Muscle of leg (tissue), 3 donors: ENCODE measurements at regions not wholly inside any gene's neighbourhood (a gene's known extent, or its start where the extent isn't known, plus 50 kb on each side); places are given as distances from the start of the nearest gene placed in this dataset.
"Not testable (repeated sequence)": the region's sequence is repeated elsewhere in the genome, so short reads cannot be mapped to it uniquely, and the experiment has no call there.

Experiments
- DNase-seq: peaks from one replicate; pipeline ENCODE4 v3.0.0; 2013
- H3K27ac ChIP-seq: one replicate; pipeline ENCODE4 v1.5.1; 2013; ENCODE audit warnings: mild to moderate bottlenecking, low read length, control low read depth
- H3K27me3 ChIP-seq: one replicate; pipeline ENCODE4 v1.6.1; 2013; ENCODE audit warnings: low read length; ENCODE audit not compliant: control insufficient read depth, insufficient read depth
- H3K36me3 ChIP-seq: one replicate; pipeline ENCODE4 v1.6.1; 2013; ENCODE audit warnings: low read length; ENCODE audit not compliant: control insufficient read depth, insufficient read depth
- H3K4me1 ChIP-seq: one replicate; pipeline ENCODE4 v1.6.1; 2013; ENCODE audit warnings: low read length; ENCODE audit not compliant: control insufficient read depth, insufficient read depth
- H3K4me3 ChIP-seq: one replicate; pipeline ENCODE4 v1.5.1; 2013; ENCODE audit warnings: low read length, control low read depth
- H3K9me3 ChIP-seq: replicated peaks from 2 replicates; pipeline ENCODE4 v1.6.1; 2013; ENCODE audit warnings: low read depth, low read length; ENCODE audit not compliant: control insufficient read depth
- WGBS: methylation state at CpG from one replicate; pipeline ENCODE4 v1.1.5; 2013; ENCODE audit warnings: missing lambda C conversion rate; ENCODE audit not compliant: insufficient coverage; 5-methylcytosine and 5-hydroxymethylcytosine counted together

DNA sequence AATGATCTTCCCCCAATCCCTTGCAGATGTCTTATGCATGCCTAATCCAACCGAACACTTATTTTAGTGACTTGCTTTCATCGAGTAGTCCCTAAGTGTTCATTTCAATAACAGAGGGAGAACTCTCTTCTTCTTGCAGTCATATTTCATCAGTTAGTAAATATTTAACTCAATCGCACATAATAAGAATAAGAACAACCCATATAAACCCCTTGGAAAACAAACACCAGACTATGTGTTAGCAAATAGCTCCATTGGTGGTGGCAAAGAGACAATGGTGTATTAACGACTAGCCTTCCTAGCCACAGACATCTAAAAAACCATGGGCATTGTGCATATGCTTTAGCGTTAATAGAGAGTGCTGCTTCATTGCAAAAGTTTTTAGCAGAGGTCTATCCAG lies 725.8 kb downstream of the BCL11A start:
- H3K27ac ChIP-seq, result no peak overlapping the region
- WGBS, result 60% methylated on average over 1 of the region's 5 CpGs
- no peaks in the 10 kb centered on the region for H3K36me3 ChIP-seq
- no peak for DNase-seq
- no peaks in the 10 kb centered on the region for H3K4me1 ChIP-seq
- H3K4me3 ChIP-seq, result no peak overlapping the region
- no peaks in the 10 kb centered on the region for H3K27me3 ChIP-seq
- H3K9me3 ChIP-seq, result no peaks in the 10 kb centered on the region

DNA sequence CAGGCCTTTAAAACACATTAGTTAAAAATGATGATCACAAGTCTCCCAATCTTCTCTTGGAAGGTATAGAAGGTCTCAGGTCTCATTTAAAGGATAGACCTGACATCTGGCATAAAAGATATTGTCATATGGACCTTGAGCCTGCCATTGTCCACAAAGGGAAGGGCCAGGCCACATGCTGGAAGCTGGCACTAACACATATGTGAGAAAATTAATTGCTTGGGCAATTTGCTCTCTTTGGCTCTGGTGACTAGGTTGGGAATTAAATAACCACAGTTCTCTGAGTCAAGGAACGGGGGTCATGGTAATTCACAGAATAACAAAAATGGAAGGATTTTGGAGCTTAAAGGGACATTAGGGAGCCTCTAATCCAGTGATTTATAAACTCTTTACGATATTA lies 727.3 kb downstream of the BCL11A start:
- Histone ChIP-seq H3K4me3 (no peak overlapping the region), H3K27ac (no peak overlapping the region), H3K36me3 (no peaks in the 10 kb centered on the region), H3K27me3 (no peaks in the 10 kb centered on the region), H3K9me3 (no peaks in the 10 kb centered on the region), H3K4me1 (no peaks in the 10 kb centered on the region)
- DNase-seq, result no peak
- no CpG with 5 or more reads among the region's 2 CpGs for WGBS

DNA sequence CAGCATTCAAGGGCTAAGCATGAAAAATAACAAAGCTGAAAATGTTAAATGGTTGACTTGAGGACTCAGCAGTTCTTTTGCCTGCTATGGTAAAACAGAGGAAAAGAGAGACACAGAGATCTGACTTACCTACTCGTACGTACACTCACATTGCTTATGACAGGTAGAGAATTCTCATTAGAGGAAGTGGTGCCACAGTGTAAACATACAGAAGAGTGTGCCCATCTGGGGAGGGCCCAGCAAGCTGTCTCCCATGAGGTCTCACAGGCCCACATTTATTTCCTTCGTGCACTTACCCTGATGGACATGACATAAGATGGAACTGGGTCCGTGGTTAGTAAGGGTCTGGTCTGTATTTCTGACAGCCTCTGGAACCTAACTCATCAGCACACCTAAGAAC lies 729.1 kb downstream of the BCL11A start:
- Histone ChIP-seq H3K4me1 (no peaks in the 10 kb centered on the region), H3K4me3 (no peak overlapping the region), H3K36me3 (no peaks in the 10 kb centered on the region), H3K27ac (no peak overlapping the region), H3K27me3 (no peaks in the 10 kb centered on the region), H3K9me3 (no peaks in the 10 kb centered on the region)
- no peak for DNase-seq
- no CpG with 5 or more reads among the region's 4 CpGs for WGBS

DNA sequence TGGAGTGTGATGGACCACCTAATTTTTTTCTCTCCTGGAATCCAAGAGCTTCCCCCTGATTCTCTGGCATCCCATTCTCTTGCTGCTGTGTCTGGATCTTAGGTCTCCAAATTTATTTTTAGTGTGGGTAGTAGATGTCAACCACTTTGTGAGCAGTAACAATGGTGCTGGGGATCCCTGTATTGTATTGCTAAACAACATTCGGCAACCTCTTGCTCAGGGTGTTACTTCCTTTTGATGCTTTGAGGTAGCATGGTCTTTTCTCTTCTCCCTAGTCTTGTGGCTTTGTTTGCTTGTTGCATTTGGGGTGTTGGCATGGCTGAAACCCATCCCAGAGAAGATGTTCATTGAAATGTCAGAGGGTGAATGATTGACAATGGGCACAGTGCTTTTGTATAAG lies 737.4 kb downstream of the BCL11A start:
- Histone ChIP-seq H3K36me3 (no peaks in the 10 kb centered on the region), H3K27ac (no peak overlapping the region), H3K9me3 (no peaks in the 10 kb centered on the region), H3K4me3 (no peak overlapping the region), H3K4me1 (no peaks in the 10 kb centered on the region), H3K27me3 (no peaks in the 10 kb centered on the region)
- WGBS, result no CpG with 5 or more reads among the region's 1 CpG
- no peak for DNase-seq

DNA sequence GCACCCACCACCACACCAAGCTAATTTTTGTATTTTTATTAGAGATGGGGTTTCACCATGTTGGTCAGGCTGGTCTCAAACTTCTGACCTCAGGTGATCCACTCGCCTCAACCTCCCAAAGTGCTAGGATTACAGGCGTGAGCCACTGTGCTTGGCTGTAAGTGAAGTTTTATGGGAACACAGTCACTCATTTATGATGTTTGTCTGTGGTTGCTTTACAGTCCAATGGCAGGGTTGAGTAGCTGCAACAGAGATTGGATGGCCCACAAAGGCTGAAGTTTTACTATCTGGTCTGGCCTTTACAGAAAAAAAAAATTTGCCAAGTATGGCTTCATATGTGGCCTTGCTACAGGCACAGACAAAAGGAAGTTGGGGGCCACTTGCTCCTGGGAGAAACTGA lies 743.2 kb downstream of the BCL11A start:
- not testable (repeated sequence) for H3K36me3 ChIP-seq, DNase-seq, H3K4me1 ChIP-seq, H3K4me3 ChIP-seq, H3K27ac ChIP-seq, H3K9me3 ChIP-seq, H3K27me3 ChIP-seq
- WGBS, result 80% methylated on average over 1 of the region's 2 CpGs

DNA sequence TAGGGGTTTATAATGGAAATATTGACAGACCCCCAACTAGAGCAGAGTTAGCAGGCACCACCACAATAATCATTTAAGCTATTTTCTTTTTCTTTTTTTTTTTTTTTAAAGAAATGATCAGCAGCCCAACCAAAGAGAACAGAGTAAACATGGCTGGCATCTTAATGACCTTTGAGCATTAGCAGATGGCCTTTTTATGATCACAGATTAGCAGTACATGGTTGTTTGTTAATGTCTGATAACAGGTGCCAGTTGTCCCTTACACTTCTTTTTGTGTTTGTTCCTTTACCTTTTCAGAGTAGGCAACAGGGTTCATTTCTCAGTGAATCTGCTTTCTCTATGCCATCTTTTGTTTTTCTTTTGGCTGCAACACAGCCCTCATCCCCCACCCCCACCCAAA lies 747.0 kb downstream of the BCL11A start:
- Histone ChIP-seq H3K4me3 (no peak overlapping the region), H3K27ac (no peak overlapping the region), H3K4me1 (no peaks in the 10 kb centered on the region), H3K36me3 (no peaks in the 10 kb centered on the region), H3K9me3 (no peaks in the 10 kb centered on the region), H3K27me3 (peaks cover 2% of the 10 kb centered on the region)
- DNase-seq, result no peak

DNA sequence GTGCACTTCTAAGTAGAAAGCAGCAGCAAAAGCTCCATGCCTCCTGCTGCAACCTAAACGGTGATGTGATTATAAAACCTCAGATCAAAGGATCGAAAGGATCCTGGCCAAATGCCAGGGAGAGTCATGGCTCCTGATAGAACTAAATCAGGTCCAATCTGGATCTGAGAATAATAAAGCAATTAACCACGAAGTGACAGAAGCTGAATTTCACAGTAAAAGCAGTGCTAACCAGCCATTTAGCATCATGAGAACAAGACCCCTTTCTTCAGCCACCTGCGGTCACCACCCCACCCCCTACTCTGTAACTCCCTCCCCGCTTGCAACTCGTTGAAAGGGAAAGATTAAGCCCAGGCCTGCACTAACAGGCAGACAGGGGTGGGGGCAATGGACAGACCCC lies 748.7 kb downstream of the BCL11A start:
- no peak overlapping the region for H3K27ac ChIP-seq
- H3K36me3 ChIP-seq, result no peaks in the 10 kb centered on the region
- 34% methylated on average over 3 of the region's 6 CpGs for WGBS
- DNase-seq, result no peak
- H3K9me3 ChIP-seq, result no peaks in the 10 kb centered on the region
- peaks cover 2% of the 10 kb centered on the region for H3K27me3 ChIP-seq
- H3K4me3 ChIP-seq, result no peak overlapping the region
- H3K4me1 ChIP-seq, result no peaks in the 10 kb centered on the region

DNA sequence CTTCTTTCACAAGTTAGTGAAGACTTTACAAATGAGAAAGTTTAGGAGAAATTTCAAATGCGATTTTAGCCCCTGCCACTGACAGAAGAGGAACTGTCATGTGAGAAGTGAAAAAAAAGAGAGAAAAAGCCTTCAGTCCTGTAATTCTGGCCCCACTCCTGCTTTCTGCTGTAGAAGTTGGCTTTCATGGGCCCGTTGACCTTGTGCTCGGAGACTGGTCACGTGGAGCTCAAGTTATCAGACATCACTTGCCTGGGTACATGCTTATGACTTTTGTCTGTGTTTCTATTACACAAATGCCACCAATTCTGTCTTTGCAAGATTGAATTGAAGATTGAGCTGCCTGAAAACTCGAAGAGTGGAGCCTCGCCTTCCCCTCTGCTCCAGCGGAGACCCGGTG lies 749.9 kb downstream of the BCL11A start:
- WGBS, result 83% methylated on average over 6 of the region's 8 CpGs
- no peaks in the 10 kb centered on the region for H3K36me3 ChIP-seq
- peaks cover 2% of the 10 kb centered on the region for H3K27me3 ChIP-seq
- H3K27ac ChIP-seq, result no peak overlapping the region
- H3K4me1 ChIP-seq, result no peaks in the 10 kb centered on the region
- no peaks in the 10 kb centered on the region for H3K9me3 ChIP-seq
- no peak overlapping the region for H3K4me3 ChIP-seq
- no peak for DNase-seq

DNA sequence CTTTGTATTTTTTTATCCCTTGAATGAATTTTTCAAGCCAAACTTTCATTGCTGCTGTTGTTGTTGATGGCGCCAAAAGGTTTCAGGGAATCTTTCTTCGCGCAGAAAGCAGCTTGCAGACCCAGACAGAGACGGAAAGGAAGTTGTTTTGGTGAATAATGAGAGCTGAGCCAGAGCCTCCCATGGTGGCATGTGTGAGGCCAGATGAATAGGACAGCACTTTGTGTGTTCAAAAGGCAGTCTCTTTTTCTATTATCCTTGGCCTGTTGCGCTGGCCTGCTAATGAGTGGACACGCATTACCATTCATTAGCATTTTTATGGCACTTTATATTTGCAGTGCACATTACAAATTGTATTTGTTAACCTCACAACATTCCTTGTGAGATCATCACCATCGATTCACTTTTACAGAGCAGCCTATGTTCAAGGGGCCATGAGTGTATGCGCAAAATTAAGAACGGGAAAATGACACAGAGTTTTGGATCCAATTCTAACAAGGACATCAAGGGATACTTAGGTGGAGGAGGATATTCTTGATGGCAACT lies 754.7 kb downstream of the BCL11A start:
- DNase-seq, result no peak
- no peak overlapping the region for H3K27ac ChIP-seq
- H3K9me3 ChIP-seq, result no peaks in the 10 kb centered on the region
- WGBS, result 86% methylated on average over 6 of the region's 9 CpGs
- H3K4me1 ChIP-seq, result no peaks in the 10 kb centered on the region
- H3K4me3 ChIP-seq, result no peak overlapping the region
- no peaks in the 10 kb centered on the region for H3K36me3 ChIP-seq
- H3K27me3 ChIP-seq, result no peaks in the 10 kb centered on the region

DNA sequence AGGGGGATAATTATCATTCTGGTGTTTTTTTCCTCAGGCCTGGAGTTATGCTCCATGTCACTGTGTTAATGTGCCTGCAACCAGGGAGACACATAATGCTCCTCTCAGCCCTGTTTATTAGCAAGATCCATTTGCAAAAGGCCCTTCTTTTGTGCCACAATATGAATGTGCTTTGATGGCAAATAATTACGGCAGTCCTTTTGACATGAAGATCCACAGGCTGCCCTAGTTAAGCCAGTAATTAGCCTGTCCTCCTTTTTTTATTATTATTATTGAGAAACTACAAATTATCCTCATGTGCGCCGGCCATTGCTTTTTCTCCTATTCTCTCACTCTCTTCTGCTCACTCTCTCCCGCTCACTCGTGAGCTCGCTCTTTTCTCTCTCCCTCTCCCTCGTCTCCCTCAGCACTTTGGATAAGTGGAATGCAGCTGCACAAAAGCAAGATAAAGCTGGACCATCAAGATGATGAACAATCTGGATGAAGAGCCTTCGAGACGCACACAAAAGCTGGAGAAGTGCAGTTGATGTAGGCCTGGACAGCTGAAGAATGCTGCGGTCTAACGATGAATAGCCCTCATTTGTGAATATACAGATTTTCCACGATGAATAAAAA lies 762.3 kb downstream of the BCL11A start:
- Histone ChIP-seq H3K36me3 (no peaks in the 10 kb centered on the region), H3K4me1 (no peaks in the 10 kb centered on the region), H3K27me3 (no peaks in the 10 kb centered on the region), H3K27ac (no peak overlapping the region), H3K9me3 (no peaks in the 10 kb centered on the region), H3K4me3 (no peak overlapping the region)
- DNase-seq, result no peak
- WGBS, result 80% methylated on average over 2 of the region's 12 CpGs
